ENCODE measurements at regions not wholly inside any gene's neighbourhood (a gene's known extent, or its start where the extent isn't known, plus 50 kb on each side); places are given as distances from the start of the nearest gene placed in this dataset.

DNA sequence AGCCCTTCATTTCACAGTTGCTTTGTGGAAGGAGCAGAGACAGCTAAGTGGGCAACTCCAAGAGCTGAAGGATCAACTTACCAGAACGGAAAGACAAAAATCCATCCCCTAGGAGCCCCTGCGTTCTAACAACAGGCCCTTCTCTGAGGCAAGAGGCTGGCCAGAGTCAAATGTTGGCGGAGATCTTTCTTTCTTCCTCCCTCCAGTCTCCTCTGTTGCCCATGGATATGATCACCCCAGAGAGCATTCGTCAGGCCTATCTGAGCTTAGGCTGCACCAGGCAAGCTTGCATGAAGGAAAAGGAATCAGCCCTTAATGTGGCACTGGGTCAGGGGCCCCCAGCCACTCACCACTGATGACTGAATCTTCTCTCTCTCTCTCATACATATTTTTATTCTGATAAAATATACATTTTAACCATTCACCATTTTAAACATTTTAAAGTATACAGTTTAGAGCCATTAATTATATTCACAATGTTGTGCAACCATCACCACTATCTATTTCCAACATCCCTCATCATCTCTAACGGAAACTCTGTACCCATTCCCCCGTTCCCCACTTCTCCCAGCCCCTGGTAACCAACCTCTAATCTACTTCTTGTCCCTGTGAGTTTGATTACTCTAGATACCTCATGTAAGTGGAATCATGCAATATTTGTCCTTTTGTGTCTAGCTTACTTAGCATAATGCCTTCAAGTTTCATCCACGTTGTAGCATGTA is 52.9 kb upstream of the CCND2 start:
- Histone ChIP-seq H3K79me2 (replicated peaks; ENCODE audit: insufficient read depth, low read length) (no peaks in the 10 kb centered on the region), H3K9me3 (ENCODE audit: low read length) (no peaks in the 10 kb centered on the region), H3K27ac (ENCODE audit: low read length) (no peak overlapping the region), H3F3A (ENCODE audit: insufficient read depth, low read length, poor library complexity, severe bottlenecking) (no peaks in the 10 kb centered on the region), H3K9me2 (ENCODE audit: insufficient read depth, low read length) (no peaks in the 10 kb centered on the region), H3K4me2 (ENCODE audit: low read length) (no peak overlapping the region), H3K9ac (ENCODE audit: low read length) (no peak overlapping the region), H2AFZ (ENCODE audit: low read depth, low read length) (no peak overlapping the region), H3K27me3 (ENCODE audit: insufficient read depth, low read depth, low read length) (no peaks in the 10 kb centered on the region), H3K4me3 (ENCODE audit: low read length) (no peak overlapping the region), H4K20me1 (ENCODE audit: insufficient read depth) (no peaks in the 10 kb centered on the region), H3K36me3 (ENCODE audit: insufficient read depth, low read length) (no peaks in the 10 kb centered on the region)
- TF ChIP-seq MXI1 (conservative IDR thresholded peaks at IDR 0.05; ENCODE audit: poor library complexity, severe bottlenecking) (no peak), SMC3 (conservative IDR thresholded peaks at IDR 0.05; ENCODE audit: poor library complexity) (no peak), EP300 (conservative IDR thresholded peaks at IDR 0.05; ENCODE audit: poor library complexity, severe bottlenecking) (no peak), EZH2 (IDR thresholded peaks at IDR 0.05; ENCODE audit: borderline replicate concordance, insufficient read depth, low read length, poor library complexity, severe bottlenecking) (no peak), TAF1 (IDR thresholded peaks at IDR 0.05; ENCODE audit: low read depth) (no peak), POLR2AphosphoS5 (IDR thresholded peaks at IDR 0.05) (no peak), RAD21 (conservative IDR thresholded peaks at IDR 0.05) (no peak)
- TF ChIP-seq, protein P1, sequence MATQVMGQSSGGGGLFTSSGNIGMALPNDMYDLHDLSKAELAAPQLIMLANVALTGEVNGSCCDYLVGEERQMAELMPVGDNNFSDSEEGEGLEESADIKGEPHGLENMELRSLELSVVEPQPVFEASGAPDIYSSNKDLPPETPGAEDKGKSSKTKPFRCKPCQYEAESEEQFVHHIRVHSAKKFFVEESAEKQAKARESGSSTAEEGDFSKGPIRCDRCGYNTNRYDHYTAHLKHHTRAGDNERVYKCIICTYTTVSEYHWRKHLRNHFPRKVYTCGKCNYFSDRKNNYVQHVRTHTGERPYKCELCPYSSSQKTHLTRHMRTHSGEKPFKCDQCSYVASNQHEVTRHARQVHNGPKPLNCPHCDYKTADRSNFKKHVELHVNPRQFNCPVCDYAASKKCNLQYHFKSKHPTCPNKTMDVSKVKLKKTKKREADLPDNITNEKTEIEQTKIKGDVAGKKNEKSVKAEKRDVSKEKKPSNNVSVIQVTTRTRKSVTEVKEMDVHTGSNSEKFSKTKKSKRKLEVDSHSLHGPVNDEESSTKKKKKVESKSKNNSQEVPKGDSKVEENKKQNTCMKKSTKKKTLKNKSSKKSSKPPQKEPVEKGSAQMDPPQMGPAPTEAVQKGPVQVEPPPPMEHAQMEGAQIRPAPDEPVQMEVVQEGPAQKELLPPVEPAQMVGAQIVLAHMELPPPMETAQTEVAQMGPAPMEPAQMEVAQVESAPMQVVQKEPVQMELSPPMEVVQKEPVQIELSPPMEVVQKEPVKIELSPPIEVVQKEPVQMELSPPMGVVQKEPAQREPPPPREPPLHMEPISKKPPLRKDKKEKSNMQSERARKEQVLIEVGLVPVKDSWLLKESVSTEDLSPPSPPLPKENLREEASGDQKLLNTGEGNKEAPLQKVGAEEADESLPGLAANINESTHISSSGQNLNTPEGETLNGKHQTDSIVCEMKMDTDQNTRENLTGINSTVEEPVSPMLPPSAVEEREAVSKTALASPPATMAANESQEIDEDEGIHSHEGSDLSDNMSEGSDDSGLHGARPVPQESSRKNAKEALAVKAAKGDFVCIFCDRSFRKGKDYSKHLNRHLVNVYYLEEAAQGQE (IDR thresholded peaks at IDR 0.05; ENCODE audit: borderline replicate concordance) = no peak
- TF ChIP-seq, protein P2, sequence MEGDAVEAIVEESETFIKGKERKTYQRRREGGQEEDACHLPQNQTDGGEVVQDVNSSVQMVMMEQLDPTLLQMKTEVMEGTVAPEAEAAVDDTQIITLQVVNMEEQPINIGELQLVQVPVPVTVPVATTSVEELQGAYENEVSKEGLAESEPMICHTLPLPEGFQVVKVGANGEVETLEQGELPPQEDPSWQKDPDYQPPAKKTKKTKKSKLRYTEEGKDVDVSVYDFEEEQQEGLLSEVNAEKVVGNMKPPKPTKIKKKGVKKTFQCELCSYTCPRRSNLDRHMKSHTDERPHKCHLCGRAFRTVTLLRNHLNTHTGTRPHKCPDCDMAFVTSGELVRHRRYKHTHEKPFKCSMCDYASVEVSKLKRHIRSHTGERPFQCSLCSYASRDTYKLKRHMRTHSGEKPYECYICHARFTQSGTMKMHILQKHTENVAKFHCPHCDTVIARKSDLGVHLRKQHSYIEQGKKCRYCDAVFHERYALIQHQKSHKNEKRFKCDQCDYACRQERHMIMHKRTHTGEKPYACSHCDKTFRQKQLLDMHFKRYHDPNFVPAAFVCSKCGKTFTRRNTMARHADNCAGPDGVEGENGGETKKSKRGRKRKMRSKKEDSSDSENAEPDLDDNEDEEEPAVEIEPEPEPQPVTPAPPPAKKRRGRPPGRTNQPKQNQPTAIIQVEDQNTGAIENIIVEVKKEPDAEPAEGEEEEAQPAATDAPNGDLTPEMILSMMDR (IDR thresholded peaks at IDR 0.05; ENCODE audit: poor library complexity, severe bottlenecking) = no peak

DNA sequence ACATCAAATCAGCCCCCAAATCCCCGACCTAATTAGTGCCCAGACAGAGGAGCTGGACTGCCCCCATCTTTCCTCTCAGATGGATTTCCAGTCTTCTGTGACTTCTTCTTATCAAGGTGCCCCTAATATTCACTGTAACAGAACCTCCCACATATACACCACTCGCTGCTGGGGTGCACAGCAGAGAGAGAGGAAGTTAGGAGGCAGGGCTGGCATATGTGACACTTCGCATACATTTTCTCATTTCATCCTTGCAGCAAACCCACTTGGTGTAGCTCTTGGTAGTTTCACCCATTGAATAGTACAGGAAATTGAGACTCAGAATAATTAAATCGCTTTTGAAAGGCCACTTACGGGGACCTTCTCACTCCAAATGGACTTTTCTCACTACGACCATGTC is 56.5 kb upstream of the CCND2 start:
- no peak overlapping the region for H3K4me3 ChIP-seq (ENCODE audit: low read length)
- H3K9ac ChIP-seq (ENCODE audit: low read length) = no peak overlapping the region
- no peaks in the 10 kb centered on the region for H3K27me3 ChIP-seq (ENCODE audit: insufficient read depth, low read depth, low read length)
- no peak for TF ChIP-seq TAF1 (IDR thresholded peaks at IDR 0.05; ENCODE audit: low read depth)
- TF ChIP-seq EZH2 (IDR thresholded peaks at IDR 0.05; ENCODE audit: borderline replicate concordance, insufficient read depth, low read length, poor library complexity, severe bottlenecking) = no peak
- TF ChIP-seq RAD21 (conservative IDR thresholded peaks at IDR 0.05) = no peak
- TF ChIP-seq POLR2AphosphoS5 (IDR thresholded peaks at IDR 0.05) = no peak
- TF ChIP-seq, protein P1 (IDR thresholded peaks at IDR 0.05; ENCODE audit: borderline replicate concordance) = no peak
- no peak for TF ChIP-seq EP300 (conservative IDR thresholded peaks at IDR 0.05; ENCODE audit: poor library complexity, severe bottlenecking)
- TF ChIP-seq, protein P2 (IDR thresholded peaks at IDR 0.05; ENCODE audit: poor library complexity, severe bottlenecking) = no peak
- no peak for TF ChIP-seq MXI1 (conservative IDR thresholded peaks at IDR 0.05; ENCODE audit: poor library complexity, severe bottlenecking)
- TF ChIP-seq SMC3 (conservative IDR thresholded peaks at IDR 0.05; ENCODE audit: poor library complexity) = no peak
- no peaks in the 10 kb centered on the region for H4K20me1 ChIP-seq (ENCODE audit: insufficient read depth)
- no peak overlapping the region for H3K27ac ChIP-seq (ENCODE audit: low read length)
- H2AFZ ChIP-seq (ENCODE audit: low read depth, low read length) = no peak overlapping the region
- no peak overlapping the region for H3K4me2 ChIP-seq (ENCODE audit: low read length)
- H3K9me2 ChIP-seq (ENCODE audit: insufficient read depth, low read length) = no peaks in the 10 kb centered on the region
- H3K9me3 ChIP-seq (ENCODE audit: low read length) = no peaks in the 10 kb centered on the region
- H3K79me2 ChIP-seq (replicated peaks; ENCODE audit: insufficient read depth, low read length) = no peaks in the 10 kb centered on the region
- no peaks in the 10 kb centered on the region for H3F3A ChIP-seq (ENCODE audit: insufficient read depth, low read length, poor library complexity, severe bottlenecking)
- no peaks in the 10 kb centered on the region for H3K36me3 ChIP-seq (ENCODE audit: insufficient read depth, low read length)
